ENCODE measurements at regions not wholly inside any gene's neighbourhood (a gene's known extent, or its start where the extent isn't known, plus 50 kb on each side); places are given as distances from the start of the nearest gene placed in this dataset. TPM values are rescaled to one million over a fixed set of nuclear protein-coding genes. Genes with fewer than 3 reads are reported as not detected.

DNA sequence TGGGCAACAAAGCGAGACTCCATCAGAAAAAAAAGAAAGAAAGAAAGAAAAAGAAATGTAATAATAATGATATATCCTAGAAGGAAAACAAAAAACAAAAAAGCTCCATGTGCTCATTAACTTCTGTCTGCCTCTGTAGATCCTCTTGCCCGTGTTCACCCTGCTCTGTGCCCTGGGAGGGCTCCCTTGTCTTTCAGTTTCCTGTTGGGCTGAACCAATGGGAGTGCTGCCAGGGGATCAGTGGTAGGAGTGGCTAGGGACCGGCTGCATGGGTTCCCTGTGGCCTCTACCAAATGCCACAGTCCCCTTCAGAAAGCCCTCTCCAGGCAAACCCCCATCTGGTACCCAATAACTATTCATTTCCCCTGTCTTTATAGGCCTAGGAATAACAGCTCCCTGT, 51.8 kb upstream of the PARD3 start:
- no peak for DNase-seq

Small RNAs in the stretch of these regions (small RNA-seq; reads per million reads assigned to genes)
- gene RNU6-193P (ENCODE audit: low replicate concordance) = not detected
- not detected for gene RNU6-847P (ENCODE audit: low replicate concordance)
- gene SS18L2P1 (ENCODE audit: low replicate concordance) = not detected
